ENCODE measurements at regions not wholly inside any gene's neighbourhood (a gene's known extent, or its start where the extent isn't known, plus 50 kb on each side); places are given as distances from the start of the nearest gene placed in this dataset.

- DNase-seq (ENCODE audit: low read depth in 2 of 2): no peak
These were observed 279.3 kb upstream of the THBS1 start for GRCh38 chr15:39301589-39301999.

- no peak for DNase-seq (ENCODE audit: low read depth in 2 of 2)
These were observed 277.9 kb upstream of the THBS1 start for GRCh38 chr15:39302936-39303335.

GRCh38 chr15:39304201-39304841 is 276.6 kb upstream of the THBS1 start:
- no peak for DNase-seq (ENCODE audit: low read depth in 2 of 2)

- no peak for DNase-seq (ENCODE audit: low read depth in 2 of 2)
These were observed 275.7 kb upstream of the THBS1 start for GRCh38 chr15:39304931-39305728.

GRCh38 chr15:39310633-39311032 is 270.2 kb upstream of the THBS1 start:
- DNase-seq (ENCODE audit: low read depth in 2 of 2): no peak

GRCh38 chr15:39312984-39313383 is 267.9 kb upstream of the THBS1 start:
- no peak for DNase-seq (ENCODE audit: low read depth in 2 of 2)

GRCh38 chr15:39313467-39313866 is 267.4 kb upstream of the THBS1 start:
- DNase-seq (ENCODE audit: low read depth in 2 of 2): no peak

GRCh38 chr15:39313881-39314280 is 267.0 kb upstream of the THBS1 start:
- DNase-seq (ENCODE audit: low read depth in 2 of 2): no peak

GRCh38 chr15:39315206-39315850 is 265.6 kb upstream of the THBS1 start:
- DNase-seq (ENCODE audit: low read depth in 2 of 2): no peak

- DNase-seq (ENCODE audit: low read depth in 2 of 2): no peak
These were observed 263.7 kb upstream of the THBS1 start for GRCh38 chr15:39317225-39317624.

GRCh38 chr15:39318231-39318630 is 262.6 kb upstream of the THBS1 start:
- DNase-seq (ENCODE audit: low read depth in 2 of 2): no peak

GRCh38 chr15:39320355-39320754 is 260.5 kb upstream of the THBS1 start:
- no peak for DNase-seq (ENCODE audit: low read depth in 2 of 2)

- DNase-seq (ENCODE audit: low read depth in 2 of 2): no peak
These were observed 260.0 kb upstream of the THBS1 start for GRCh38 chr15:39320886-39321285.

GRCh38 chr15:39321977-39322376 is 258.9 kb upstream of the THBS1 start:
- DNase-seq (ENCODE audit: low read depth in 2 of 2): no peak

- no peak for DNase-seq (ENCODE audit: low read depth in 2 of 2)
These were observed 257.7 kb upstream of the THBS1 start for GRCh38 chr15:39323157-39323556.

GRCh38 chr15:39323706-39324105 is 257.2 kb upstream of the THBS1 start:
- no peak for DNase-seq (ENCODE audit: low read depth in 2 of 2)

- no peak for DNase-seq (ENCODE audit: low read depth in 2 of 2)
These were observed 254.4 kb upstream of the THBS1 start for GRCh38 chr15:39326306-39326975.

- no peak for DNase-seq (ENCODE audit: low read depth in 2 of 2)
These were observed 253.7 kb upstream of the THBS1 start for GRCh38 chr15:39327005-39327730.

GRCh38 chr15:39330061-39330460 is 250.8 kb upstream of the THBS1 start:
- no peak for DNase-seq (ENCODE audit: low read depth in 2 of 2)

- DNase-seq (ENCODE audit: low read depth in 2 of 2): no peak
These were observed 249.3 kb upstream of the THBS1 start for GRCh38 chr15:39331584-39331983.

- no peak for DNase-seq (ENCODE audit: low read depth in 2 of 2)
These were observed 248.0 kb upstream of the THBS1 start for GRCh38 chr15:39332846-39333245.

- DNase-seq (ENCODE audit: low read depth in 2 of 2): no peak
These were observed 247.5 kb upstream of the THBS1 start for GRCh38 chr15:39333393-39333792.

All from stimulated activated CD8-positive, alpha-beta memory T cell treated with anti-CD3 and anti-CD28 coated beads, Interleukin-15, amount 100 ng/mL, for 4 hours (primary cell).